GM12874 (cell line): ENCODE measurements at regions not wholly inside any gene's neighbourhood (a gene's known extent, or its start where the extent isn't known, plus 50 kb on each side); places are given as distances from the start of the nearest gene placed in this dataset.

Experiments
- CTCF ChIP-seq: IDR thresholded peaks from 2 replicates; pipeline ENCODE4 v1.5.1; 2011; ENCODE audit warnings: low read depth, mild to moderate bottlenecking, control low read depth, low read length, moderate library complexity; ENCODE audit not compliant: insufficient read depth

GRCh38 chr6:139490482-139490881 lies 116.0 kb upstream of the CITED2 start:
- TF ChIP-seq CTCF: no peak

GRCh38 chr6:139486476-139486799 lies 112.0 kb upstream of the CITED2 start:
- TF ChIP-seq CTCF: no peak

- TF ChIP-seq CTCF: no peak
Observed at GRCh38 chr6:139485742-139486475, 111.5 kb upstream of the CITED2 start.

GRCh38 chr6:139485185-139485584 lies 110.7 kb upstream of the CITED2 start:
- TF ChIP-seq CTCF: no peak

- TF ChIP-seq CTCF: no peak
Observed at GRCh38 chr6:139483079-139483478, 108.6 kb upstream of the CITED2 start.

- no peak for TF ChIP-seq CTCF
Observed at GRCh38 chr6:139482287-139482686, 107.8 kb upstream of the CITED2 start.

GRCh38 chr6:139480356-139481165 lies 106.1 kb upstream of the CITED2 start:
- TF ChIP-seq CTCF: no peak
